ENCODE measurements at regions not wholly inside any gene's neighbourhood (a gene's known extent, or its start where the extent isn't known, plus 50 kb on each side); places are given as distances from the start of the nearest gene placed in this dataset.

- intact Hi-C loops (cut with micrococcal nuclease; ENCODE audit: unreplicated experiment), result loop anchor here (10.0 kb wide), 1 partner anchor 605 kb away; no protein-coding TSS in a partner anchor
- Histone ChIP-seq H3K27ac (ENCODE audit: low read depth, low read length, poor library complexity, severe bottlenecking) (no peak overlapping the region), H3K9me3 (ENCODE audit: low read depth, low read length, poor library complexity, severe bottlenecking) (no peaks in the 10 kb centered on the region), H3K4me1 (ENCODE audit: insufficient read depth, low read length, poor library complexity, severe bottlenecking) (peaks cover 7% of the 10 kb centered on the region), H3K27me3 (replicated peaks; ENCODE audit: insufficient read depth, low read depth, low read length, poor library complexity) (no peaks in the 10 kb centered on the region), H3K36me3 (ENCODE audit: insufficient read depth, low read length, poor library complexity, severe bottlenecking) (no peaks in the 10 kb centered on the region), H3K4me3 (ENCODE audit: low read depth, low read length, poor library complexity, severe bottlenecking) (no peak overlapping the region)
- BruUV-seq (replicated peaks), result no TSS peak
- ChIA-PET POLR2A (ENCODE audit: low non-redundant PET) (no interaction called here), CTCF (no interaction called here)
- no peak for TF ChIP-seq EZH2 (IDR thresholded peaks at IDR 0.05; ENCODE audit: borderline replicate concordance, low read depth, low read length, poor library complexity, severe bottlenecking)
- TF ChIP-seq CTCF (conservative IDR thresholded peaks at IDR 0.05; ENCODE audit: low read depth, low read length), result no peak
- DNase-seq (ENCODE audit: low spot score), result peak; percentile 41
Measured at GRCh38 chr18:57889841-57890240, 86.7 kb upstream of the ATP8B1 start.

GRCh38 chr18:57887543-57888383 is 84.6 kb upstream of the ATP8B1 start:
- BruUV-seq (replicated peaks), result no TSS peak
- H3K27ac ChIP-seq (ENCODE audit: low read depth, low read length, poor library complexity, severe bottlenecking), result no peak overlapping the region
- intact Hi-C loops (cut with micrococcal nuclease; ENCODE audit: unreplicated experiment), result loop anchor here (10.0 kb wide), 1 partner anchor 607 kb away; no protein-coding TSS in a partner anchor
- H3K9me3 ChIP-seq (ENCODE audit: low read depth, low read length, poor library complexity, severe bottlenecking), result no peaks in the 10 kb centered on the region
- ChIA-PET CTCF (no interaction called here), POLR2A (ENCODE audit: low non-redundant PET) (no interaction called here)
- no peaks in the 10 kb centered on the region for H3K27me3 ChIP-seq (replicated peaks; ENCODE audit: insufficient read depth, low read depth, low read length, poor library complexity)
- H3K36me3 ChIP-seq (ENCODE audit: insufficient read depth, low read length, poor library complexity, severe bottlenecking), result no peaks in the 10 kb centered on the region
- H3K4me3 ChIP-seq (ENCODE audit: low read depth, low read length, poor library complexity, severe bottlenecking), result no peak overlapping the region
- TF ChIP-seq EZH2 (IDR thresholded peaks at IDR 0.05; ENCODE audit: borderline replicate concordance, low read depth, low read length, poor library complexity, severe bottlenecking), result no peak
- TF ChIP-seq CTCF (conservative IDR thresholded peaks at IDR 0.05; ENCODE audit: low read depth, low read length), result no peak
- DNase-seq (ENCODE audit: low spot score), result no peak
- peaks cover 7% of the 10 kb centered on the region for H3K4me1 ChIP-seq (ENCODE audit: insufficient read depth, low read length, poor library complexity, severe bottlenecking)

- no peaks in the 10 kb centered on the region for H3K9me3 ChIP-seq (ENCODE audit: low read depth, low read length, poor library complexity, severe bottlenecking)
- peaks cover 7% of the 10 kb centered on the region for H3K4me1 ChIP-seq (ENCODE audit: insufficient read depth, low read length, poor library complexity, severe bottlenecking)
- H3K27me3 ChIP-seq (replicated peaks; ENCODE audit: insufficient read depth, low read depth, low read length, poor library complexity), result no peaks in the 10 kb centered on the region
- ChIA-PET CTCF (no interaction called here), POLR2A (ENCODE audit: low non-redundant PET) (no interaction called here)
- intact Hi-C loops (cut with micrococcal nuclease; ENCODE audit: unreplicated experiment), result loop anchor here (10.0 kb wide), 1 partner anchor 609 kb away; no protein-coding TSS in a partner anchor
- no peak for DNase-seq (ENCODE audit: low spot score)
- no TSS peak for BruUV-seq (replicated peaks)
- H3K36me3 ChIP-seq (ENCODE audit: insufficient read depth, low read length, poor library complexity, severe bottlenecking), result no peaks in the 10 kb centered on the region
- TF ChIP-seq EZH2 (IDR thresholded peaks at IDR 0.05; ENCODE audit: borderline replicate concordance, low read depth, low read length, poor library complexity, severe bottlenecking), result no peak
- no peak overlapping the region for H3K4me3 ChIP-seq (ENCODE audit: low read depth, low read length, poor library complexity, severe bottlenecking)
- no peak overlapping the region for H3K27ac ChIP-seq (ENCODE audit: low read depth, low read length, poor library complexity, severe bottlenecking)
Measured at GRCh38 chr18:57885931-57886330, 82.8 kb upstream of the ATP8B1 start.

Measured in A673 (cell line).